ENCODE measurements at regions not wholly inside any gene's neighbourhood (a gene's known extent, or its start where the extent isn't known, plus 50 kb on each side); places are given as distances from the start of the nearest gene placed in this dataset.

DNA sequence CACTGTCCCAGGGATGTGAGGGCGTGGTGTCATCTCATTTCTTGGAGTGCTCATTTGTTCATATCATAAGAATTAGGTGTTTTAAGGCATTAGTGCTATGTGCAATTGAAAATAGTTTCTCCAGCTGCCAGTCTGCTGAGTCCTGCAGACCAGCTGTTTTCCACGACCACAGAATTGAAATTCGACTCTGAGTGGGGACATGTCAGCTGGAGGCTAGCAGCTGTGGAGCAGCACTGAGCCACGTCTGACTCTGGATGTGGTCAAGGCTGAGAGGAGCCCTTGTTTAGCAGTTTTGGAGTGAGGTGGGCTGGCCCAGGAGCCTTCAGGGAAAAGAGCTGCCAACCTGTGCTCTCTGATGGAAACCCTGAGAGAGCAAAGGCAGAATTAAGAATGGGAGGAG lies 156.3 kb upstream of the GRB10 start:
- intact Hi-C loops (cut with micrococcal nuclease; ENCODE audit: unreplicated experiment): no loop called here
- Histone ChIP-seq H3K27ac (ENCODE audit: low read depth, low read length, poor library complexity, severe bottlenecking) (no peak overlapping the region), H3K36me3 (ENCODE audit: insufficient read depth, low read length, poor library complexity, severe bottlenecking) (no peaks in the 10 kb centered on the region), H3K9me3 (ENCODE audit: low read depth, low read length, poor library complexity, severe bottlenecking) (peaks cover 39% of the 10 kb centered on the region), H3K27me3 (replicated peaks; ENCODE audit: insufficient read depth, low read depth, low read length, poor library complexity) (no peaks in the 10 kb centered on the region), H3K4me1 (ENCODE audit: insufficient read depth, low read length, poor library complexity, severe bottlenecking) (no peaks in the 10 kb centered on the region), H3K4me3 (ENCODE audit: low read depth, low read length, poor library complexity, severe bottlenecking) (no peak overlapping the region)
- ChIA-PET CTCF (no interaction called here), POLR2A (ENCODE audit: low non-redundant PET) (no interaction called here)
- BruUV-seq (replicated peaks): no TSS peak
- no peak for TF ChIP-seq EZH2 (IDR thresholded peaks at IDR 0.05; ENCODE audit: borderline replicate concordance, low read depth, low read length, poor library complexity, severe bottlenecking)
- TF ChIP-seq, protein P1, sequence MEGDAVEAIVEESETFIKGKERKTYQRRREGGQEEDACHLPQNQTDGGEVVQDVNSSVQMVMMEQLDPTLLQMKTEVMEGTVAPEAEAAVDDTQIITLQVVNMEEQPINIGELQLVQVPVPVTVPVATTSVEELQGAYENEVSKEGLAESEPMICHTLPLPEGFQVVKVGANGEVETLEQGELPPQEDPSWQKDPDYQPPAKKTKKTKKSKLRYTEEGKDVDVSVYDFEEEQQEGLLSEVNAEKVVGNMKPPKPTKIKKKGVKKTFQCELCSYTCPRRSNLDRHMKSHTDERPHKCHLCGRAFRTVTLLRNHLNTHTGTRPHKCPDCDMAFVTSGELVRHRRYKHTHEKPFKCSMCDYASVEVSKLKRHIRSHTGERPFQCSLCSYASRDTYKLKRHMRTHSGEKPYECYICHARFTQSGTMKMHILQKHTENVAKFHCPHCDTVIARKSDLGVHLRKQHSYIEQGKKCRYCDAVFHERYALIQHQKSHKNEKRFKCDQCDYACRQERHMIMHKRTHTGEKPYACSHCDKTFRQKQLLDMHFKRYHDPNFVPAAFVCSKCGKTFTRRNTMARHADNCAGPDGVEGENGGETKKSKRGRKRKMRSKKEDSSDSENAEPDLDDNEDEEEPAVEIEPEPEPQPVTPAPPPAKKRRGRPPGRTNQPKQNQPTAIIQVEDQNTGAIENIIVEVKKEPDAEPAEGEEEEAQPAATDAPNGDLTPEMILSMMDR (conservative IDR thresholded peaks at IDR 0.05; ENCODE audit: low read depth, low read length): no peak
- DNase-seq (ENCODE audit: low spot score): no peak

GRCh38 chr7:50937727-50938126 lies 155.0 kb upstream of the GRB10 start:
- no peaks in the 10 kb centered on the region for H3K27me3 ChIP-seq (replicated peaks; ENCODE audit: insufficient read depth, low read depth, low read length, poor library complexity)
- POLR2A ChIA-PET (ENCODE audit: low non-redundant PET): no interaction called here
- BruUV-seq (replicated peaks): no TSS peak
- H3K36me3 ChIP-seq (ENCODE audit: insufficient read depth, low read length, poor library complexity, severe bottlenecking): no peaks in the 10 kb centered on the region
- H3K9me3 ChIP-seq (ENCODE audit: low read depth, low read length, poor library complexity, severe bottlenecking): peaks cover 47% of the 10 kb centered on the region
- TF ChIP-seq, protein P1 (conservative IDR thresholded peaks at IDR 0.05; ENCODE audit: low read depth, low read length): no peak
- TF ChIP-seq EZH2 (IDR thresholded peaks at IDR 0.05; ENCODE audit: borderline replicate concordance, low read depth, low read length, poor library complexity, severe bottlenecking): no peak
- H3K27ac ChIP-seq (ENCODE audit: low read depth, low read length, poor library complexity, severe bottlenecking): no peak overlapping the region
- H3K4me1 ChIP-seq (ENCODE audit: insufficient read depth, low read length, poor library complexity, severe bottlenecking): no peaks in the 10 kb centered on the region
- DNase-seq (ENCODE audit: low spot score): no peak
- intact Hi-C loops (cut with micrococcal nuclease; ENCODE audit: unreplicated experiment): no loop called here
- CTCF ChIA-PET: no interaction called here
- no peak overlapping the region for H3K4me3 ChIP-seq (ENCODE audit: low read depth, low read length, poor library complexity, severe bottlenecking)

DNA sequence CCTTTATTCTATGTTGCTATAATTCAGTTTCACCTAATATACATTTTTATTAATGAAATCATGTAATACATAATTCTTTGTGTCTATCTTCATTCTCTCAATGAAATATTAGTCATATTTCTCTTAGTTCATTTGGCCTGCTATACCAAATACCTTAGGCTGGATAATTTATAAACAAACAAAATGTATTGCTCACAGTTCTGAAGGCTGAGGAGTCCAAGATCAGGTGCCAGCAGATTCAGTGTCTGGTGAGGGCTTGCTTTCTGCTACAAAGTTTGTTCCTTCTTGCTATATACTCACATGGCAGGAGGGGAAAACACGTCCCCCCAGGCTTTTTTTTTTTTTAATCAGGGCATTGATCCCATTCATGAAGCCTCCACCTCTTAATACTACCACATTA lies 143.4 kb upstream of the GRB10 start:
- TF ChIP-seq, protein P1 (conservative IDR thresholded peaks at IDR 0.05; ENCODE audit: low read depth, low read length): no peak
- no peak for TF ChIP-seq EZH2 (IDR thresholded peaks at IDR 0.05; ENCODE audit: borderline replicate concordance, low read depth, low read length, poor library complexity, severe bottlenecking)
- Histone ChIP-seq H3K36me3 (ENCODE audit: insufficient read depth, low read length, poor library complexity, severe bottlenecking) (no peaks in the 10 kb centered on the region), H3K4me3 (ENCODE audit: low read depth, low read length, poor library complexity, severe bottlenecking) (no peak overlapping the region), H3K4me1 (ENCODE audit: insufficient read depth, low read length, poor library complexity, severe bottlenecking) (no peaks in the 10 kb centered on the region), H3K9me3 (ENCODE audit: low read depth, low read length, poor library complexity, severe bottlenecking) (peaks cover 47% of the 10 kb centered on the region), H3K27me3 (replicated peaks; ENCODE audit: insufficient read depth, low read depth, low read length, poor library complexity) (no peaks in the 10 kb centered on the region), H3K27ac (ENCODE audit: low read depth, low read length, poor library complexity, severe bottlenecking) (no peak overlapping the region)
- no TSS peak for BruUV-seq (replicated peaks)
- CTCF ChIA-PET: no interaction called here
- no peak for DNase-seq (ENCODE audit: low spot score)
- intact Hi-C loops (cut with micrococcal nuclease; ENCODE audit: unreplicated experiment): no loop called here
- POLR2A ChIA-PET (ENCODE audit: low non-redundant PET): no interaction called here
